ENCODE measurements at regions not wholly inside any gene's neighbourhood (a gene's known extent, or its start where the extent isn't known, plus 50 kb on each side); places are given as distances from the start of the nearest gene placed in this dataset.

DNA sequence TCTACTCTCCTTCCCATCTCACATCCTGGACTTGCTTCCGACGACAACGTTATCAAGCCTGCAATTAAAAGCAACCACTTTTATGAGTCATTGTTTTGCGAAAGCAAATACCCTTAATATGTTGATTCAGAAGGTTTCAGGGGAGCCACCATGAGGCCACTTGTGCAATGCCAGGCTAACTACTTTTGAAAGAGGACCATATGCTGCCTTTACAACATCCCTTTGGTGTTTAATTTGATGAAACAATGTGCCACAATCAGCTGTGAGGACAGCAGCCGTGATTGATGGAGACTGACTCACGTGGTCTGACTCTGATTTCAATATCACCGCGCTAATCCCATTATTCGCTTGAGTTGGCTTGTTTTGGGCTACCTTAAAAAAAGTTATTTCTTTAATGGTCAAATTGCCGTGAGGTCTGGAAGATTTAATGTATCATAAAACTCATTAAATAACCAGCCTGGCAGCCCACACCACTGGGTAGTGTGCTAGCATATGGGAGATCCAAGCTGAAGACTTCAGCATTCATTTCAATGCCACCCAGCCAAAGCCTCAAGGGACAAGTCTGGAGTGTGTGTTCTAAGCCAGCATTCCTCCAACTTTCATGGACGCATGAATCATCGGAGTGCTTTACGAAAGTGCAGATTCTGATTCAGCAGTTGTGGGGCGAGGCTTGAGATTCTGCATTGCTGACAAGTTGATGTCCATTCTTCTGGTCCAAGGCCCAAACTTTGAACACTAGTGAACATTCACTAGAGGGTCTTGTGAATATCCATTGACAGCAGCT lies 73.3 kb upstream of the PAXBP1 start:
- no peaks in the 10 kb centered on the region for H3K27me3 ChIP-seq
- H3K4me3 ChIP-seq: no peak overlapping the region
- DNase-seq: no peak
- no peaks in the 10 kb centered on the region for H3K4me1 ChIP-seq
- no peak overlapping the region for H3K27ac ChIP-seq
- no peaks in the 10 kb centered on the region for H3K36me3 ChIP-seq
- ATAC-seq: no peak
- intact Hi-C loops (cut with DNase I): no loop called here
- no peaks in the 10 kb centered on the region for H3K9me3 ChIP-seq
- TF ChIP-seq CTCF (IDR thresholded peaks at IDR 0.05) (no peak), POLR2A (IDR thresholded peaks at IDR 0.05) (no peak)
- WGBS (ENCODE audit: insufficient coverage, low coverage, low lambda C conversion rate, missing lambda C conversion rate): 70% methylated on average over 14 of the region's 14 CpGs

DNA sequence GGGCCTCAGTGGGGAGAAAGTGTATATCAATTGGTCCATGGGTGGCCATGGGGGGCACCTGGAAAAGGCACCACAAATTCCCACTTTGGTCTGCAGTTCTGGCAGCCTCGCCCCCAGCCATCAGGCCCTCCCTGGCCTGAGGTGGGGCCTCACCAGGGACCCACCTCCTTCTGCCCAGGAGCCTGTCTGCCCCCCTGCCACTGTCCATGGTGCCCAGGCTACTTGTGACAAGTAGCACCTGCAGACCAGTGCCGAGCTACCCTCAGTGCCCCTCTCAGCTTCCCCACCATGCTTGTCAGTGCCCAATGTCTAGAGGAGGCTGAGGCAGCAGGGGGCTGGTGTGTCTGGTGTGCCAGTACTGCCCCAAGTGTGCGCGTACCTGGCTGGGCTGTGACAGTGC lies 87.1 kb upstream of the PAXBP1 start:
- Histone ChIP-seq H3K9me3 (no peaks in the 10 kb centered on the region), H3K27ac (no peak overlapping the region), H3K36me3 (no peaks in the 10 kb centered on the region), H3K4me1 (no peaks in the 10 kb centered on the region), H3K4me3 (no peak overlapping the region), H3K27me3 (no peaks in the 10 kb centered on the region)
- peak in 1 of 4 donors; percentile 30 for ATAC-seq
- intact Hi-C loops (cut with DNase I): no loop called here
- 60% methylated on average over 1 of the region's 4 CpGs for WGBS (ENCODE audit: insufficient coverage, low coverage, low lambda C conversion rate, missing lambda C conversion rate)
- TF ChIP-seq CTCF (IDR thresholded peaks at IDR 0.05) (no peak), POLR2A (IDR thresholded peaks at IDR 0.05) (no peak)
- DNase-seq: no peak

GRCh38 chr21:32860399-32860798 lies 88.8 kb upstream of the PAXBP1 start:
- Histone ChIP-seq H3K36me3 (no peaks in the 10 kb centered on the region), H3K4me1 (no peaks in the 10 kb centered on the region), H3K27me3 (no peaks in the 10 kb centered on the region), H3K9me3 (no peaks in the 10 kb centered on the region), H3K27ac (no peak overlapping the region), H3K4me3 (no peak overlapping the region)
- intact Hi-C loops (cut with DNase I): no loop called here
- no peak for DNase-seq
- no peak for ATAC-seq
- no peak for TF ChIP-seq CTCF (IDR thresholded peaks at IDR 0.05)
- no peak for TF ChIP-seq POLR2A (IDR thresholded peaks at IDR 0.05)

DNA sequence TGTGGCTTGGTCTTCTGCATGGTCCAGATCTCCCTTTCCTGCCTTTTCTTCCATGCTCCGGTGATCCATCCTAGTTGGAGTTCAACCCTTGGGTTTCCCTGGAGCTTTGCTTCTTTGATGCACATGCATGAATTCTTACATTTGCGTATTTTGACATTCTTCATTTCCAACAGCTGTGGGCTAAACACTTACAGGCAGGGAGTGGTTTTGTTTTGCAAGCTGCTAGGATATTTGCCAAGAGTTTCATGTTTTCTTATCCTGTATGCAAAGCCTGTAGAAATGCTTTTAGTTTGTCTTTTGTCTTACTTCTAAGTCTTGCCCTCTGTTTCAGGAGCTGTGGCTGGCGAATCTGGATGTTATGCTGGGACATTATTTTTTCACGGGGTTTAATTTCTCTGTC lies 90.3 kb upstream of the PAXBP1 start:
- no peak for DNase-seq
- H3K4me3 ChIP-seq: no peak overlapping the region
- H3K27ac ChIP-seq: no peak overlapping the region
- TF ChIP-seq POLR2A (IDR thresholded peaks at IDR 0.05) (no peak), CTCF (IDR thresholded peaks at IDR 0.05) (no peak)
- intact Hi-C loops (cut with DNase I): no loop called here
- H3K4me1 ChIP-seq: no peaks in the 10 kb centered on the region
- H3K9me3 ChIP-seq: no peaks in the 10 kb centered on the region
- no peak for ATAC-seq
- WGBS (ENCODE audit: insufficient coverage, low coverage, low lambda C conversion rate, missing lambda C conversion rate): 66% methylated on average over 4 of the region's 4 CpGs
- H3K36me3 ChIP-seq: no peaks in the 10 kb centered on the region
- no peaks in the 10 kb centered on the region for H3K27me3 ChIP-seq

DNA sequence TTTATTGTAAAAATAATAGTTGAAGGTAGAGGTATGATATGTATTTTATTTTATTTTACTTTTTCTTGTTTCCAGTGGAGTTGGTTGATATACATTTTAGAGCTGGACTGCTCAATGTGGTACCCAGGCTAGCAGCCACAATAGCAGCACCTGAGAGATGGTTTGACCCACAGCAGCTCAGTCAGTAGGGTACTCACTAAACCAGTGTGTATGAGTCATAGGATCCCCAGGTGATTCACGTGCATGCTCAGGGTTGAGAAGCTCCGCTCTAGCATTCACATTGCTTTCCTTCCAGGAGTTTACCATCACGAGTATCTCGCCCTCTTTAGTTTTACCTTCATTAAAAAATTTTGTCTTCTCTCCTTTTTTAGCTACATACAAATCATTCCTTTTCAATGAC lies 96.0 kb upstream of the PAXBP1 start:
- 65% methylated on average over 3 of the region's 4 CpGs for WGBS (ENCODE audit: insufficient coverage, low coverage, low lambda C conversion rate, missing lambda C conversion rate)
- intact Hi-C loops (cut with DNase I): no loop called here
- Histone ChIP-seq H3K27ac (no peak overlapping the region), H3K4me3 (no peak overlapping the region), H3K9me3 (no peaks in the 10 kb centered on the region), H3K4me1 (no peaks in the 10 kb centered on the region), H3K27me3 (no peaks in the 10 kb centered on the region), H3K36me3 (no peaks in the 10 kb centered on the region)
- ATAC-seq (no peak), DNase-seq (no peak)
- TF ChIP-seq CTCF (IDR thresholded peaks at IDR 0.05) (no peak), POLR2A (IDR thresholded peaks at IDR 0.05) (no peak)

All from right lobe of liver (tissue), 6 donors.